ENCODE measurements at regions not wholly inside any gene's neighbourhood (a gene's known extent, or its start where the extent isn't known, plus 50 kb on each side); places are given as distances from the start of the nearest gene placed in this dataset.

GRCh38 chr6:21947731-21948386 is 349.0 kb downstream of the PRL start:
- Histone ChIP-seq H3K4me1 (ENCODE audit: control insufficient read depth in 1 of 2, low read depth in 2 of 2) (peaks cover 17 to 53% of the 10 kb centered on the region in 2 donors), H3K27me3 (replicated peaks; ENCODE audit: insufficient read depth) (no peaks in the 10 kb centered on the region), H3K9me3 (no peaks in the 10 kb centered on the region), H3K36me3 (no peaks in the 10 kb centered on the region), H3K4me3 (no peak overlapping the region), H3K27ac (peak overlapping the region in 1 of 2 donors; percentile 2)
- ATAC-seq (ENCODE audit: insufficient number of reproducible peaks, low FRiP score, low read depth): no peak
- TF ChIP-seq CTCF (IDR thresholded peaks at IDR 0.05): no peak
- no peak for DNase-seq (ENCODE audit: low spot score)

- Histone ChIP-seq H3K4me3 (no peak overlapping the region), H3K9me3 (no peaks in the 10 kb centered on the region), H3K4me1 (ENCODE audit: control insufficient read depth in 1 of 2, low read depth in 2 of 2) (peaks cover 24 to 64% of the 10 kb centered on the region in 2 donors), H3K36me3 (no peaks in the 10 kb centered on the region), H3K27me3 (replicated peaks; ENCODE audit: insufficient read depth) (no peaks in the 10 kb centered on the region), H3K27ac (no peak overlapping the region)
- ATAC-seq (ENCODE audit: insufficient number of reproducible peaks, low FRiP score, low read depth) (no peak), DNase-seq (ENCODE audit: low spot score) (no peak)
- no peak for TF ChIP-seq CTCF (IDR thresholded peaks at IDR 0.05)
These were observed 347.5 kb downstream of the PRL start for GRCh38 chr6:21949211-21949801.

- Histone ChIP-seq H3K27ac (no peak overlapping the region), H3K9me3 (no peaks in the 10 kb centered on the region), H3K4me3 (no peak overlapping the region), H3K4me1 (ENCODE audit: control insufficient read depth in 1 of 2, low read depth in 2 of 2) (peaks cover 23 to 56% of the 10 kb centered on the region in 2 donors), H3K27me3 (replicated peaks; ENCODE audit: insufficient read depth) (no peaks in the 10 kb centered on the region), H3K36me3 (no peaks in the 10 kb centered on the region)
- TF ChIP-seq CTCF (IDR thresholded peaks at IDR 0.05): no peak
- no peak for DNase-seq (ENCODE audit: low spot score)
- ATAC-seq (ENCODE audit: insufficient number of reproducible peaks, low FRiP score, low read depth): no peak
These were observed 344.5 kb downstream of the PRL start for GRCh38 chr6:21952367-21952766.

- ATAC-seq (ENCODE audit: insufficient number of reproducible peaks, low FRiP score, low read depth): no peak
- H3K27me3 ChIP-seq (replicated peaks; ENCODE audit: insufficient read depth): no peaks in the 10 kb centered on the region
- H3K27ac ChIP-seq: peak overlapping the region; percentile 25 to 60
- H3K36me3 ChIP-seq: no peaks in the 10 kb centered on the region
- no peak for DNase-seq (ENCODE audit: low spot score)
- H3K4me1 ChIP-seq (ENCODE audit: control insufficient read depth in 1 of 2, low read depth in 2 of 2): peaks cover 17 to 40% of the 10 kb centered on the region in 2 donors
- H3K4me3 ChIP-seq: peak overlapping the region; percentile 41
- H3K9me3 ChIP-seq: no peaks in the 10 kb centered on the region
- TF ChIP-seq CTCF (IDR thresholded peaks at IDR 0.05): no peak
These were observed 342.7 kb downstream of the PRL start for GRCh38 chr6:21953831-21954801.

- Histone ChIP-seq H3K27me3 (replicated peaks; ENCODE audit: insufficient read depth) (no peaks in the 10 kb centered on the region), H3K9me3 (no peaks in the 10 kb centered on the region), H3K27ac (peak overlapping the region in 1 of 2 donors; percentile 25), H3K4me1 (ENCODE audit: control insufficient read depth in 1 of 2, low read depth in 2 of 2) (peaks cover 15 to 39% of the 10 kb centered on the region in 2 donors), H3K36me3 (no peaks in the 10 kb centered on the region), H3K4me3 (no peak overlapping the region)
- no peak for TF ChIP-seq CTCF (IDR thresholded peaks at IDR 0.05)
- no peak for ATAC-seq (ENCODE audit: insufficient number of reproducible peaks, low FRiP score, low read depth)
- no peak for DNase-seq (ENCODE audit: low spot score)
These were observed 341.7 kb downstream of the PRL start for GRCh38 chr6:21955053-21955595.
